ENCODE measurements at regions not wholly inside any gene's neighbourhood (a gene's known extent, or its start where the extent isn't known, plus 50 kb on each side); places are given as distances from the start of the nearest gene placed in this dataset.

- intact Hi-C loops (cut with micrococcal nuclease): no loop called here
- no peak for DNase-seq (ENCODE audit: low read depth, low spot score)
- no peak overlapping the region for H3K27ac ChIP-seq (ENCODE audit: low read depth, low read length)
- H3K36me3 ChIP-seq (ENCODE audit: control insufficient read depth in 1 of 2, insufficient read depth in 2 of 2, low read length in 2 of 2): no peaks in the 10 kb centered on the region
- no peaks in the 10 kb centered on the region for H3K9me2 ChIP-seq (ENCODE audit: insufficient read depth)
- H3K9me3 ChIP-seq (ENCODE audit: control insufficient read depth in 1 of 2, insufficient read depth in 1 of 2, low read depth in 1 of 2, low read length in 2 of 2): no peaks in the 10 kb centered on the region
- no peaks in the 10 kb centered on the region for H4K20me1 ChIP-seq (ENCODE audit: insufficient read depth)
- no peaks in the 10 kb centered on the region for H3K27me3 ChIP-seq (ENCODE audit: insufficient read depth, low read length)
- ATAC-seq: no peak
- ChIA-PET POLR2A (no interaction called here), CTCF (no interaction called here), RAD21 (ENCODE audit: low non-redundant PET in 1 of 2, low total read pairs in 2 of 2, uncharacterized antibody in 2 of 2, unreplicated experiment in 2 of 2) (no interaction called here)
- no peak overlapping the region for H3K4me2 ChIP-seq (ENCODE audit: low read length)
- no peak overlapping the region for H3K9ac ChIP-seq (ENCODE audit: low read length)
- H3K79me2 ChIP-seq (ENCODE audit: insufficient read depth, low read length): no peaks in the 10 kb centered on the region
- TF ChIP-seq EZH2phosphoT487 (IDR thresholded peaks at IDR 0.05; ENCODE audit: borderline replicate concordance): no peak
- TF ChIP-seq TCF7L2 (IDR thresholded peaks at IDR 0.05; ENCODE audit: borderline replicate concordance, extremely low read depth, insufficient read depth, insufficient read length): no peak
- TF ChIP-seq, protein P1, sequence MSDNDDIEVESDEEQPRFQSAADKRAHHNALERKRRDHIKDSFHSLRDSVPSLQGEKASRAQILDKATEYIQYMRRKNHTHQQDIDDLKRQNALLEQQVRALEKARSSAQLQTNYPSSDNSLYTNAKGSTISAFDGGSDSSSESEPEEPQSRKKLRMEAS (IDR thresholded peaks at IDR 0.05): no peak
- TF ChIP-seq RAD21 (IDR thresholded peaks at IDR 0.05; ENCODE audit: low read depth): no peak
- no peak for TF ChIP-seq POLR2A (IDR thresholded peaks at IDR 0.05; ENCODE audit: borderline replicate concordance, extremely low read depth, insufficient read depth, insufficient read length)
- no peak for TF ChIP-seq SRF (IDR thresholded peaks at IDR 0.05; ENCODE audit: low read depth)
- TF ChIP-seq ZBTB33 (IDR thresholded peaks at IDR 0.05; ENCODE audit: extremely low read depth, insufficient replicate concordance, low read length): no peak
- no peak for TF ChIP-seq REST (IDR thresholded peaks at IDR 0.05; ENCODE audit: low read depth)
- TF ChIP-seq ELF1 (IDR thresholded peaks at IDR 0.05; ENCODE audit: borderline replicate concordance, low read depth): no peak
- TF ChIP-seq SIN3A (IDR thresholded peaks at IDR 0.05; ENCODE audit: low read depth): no peak
- no peak for TF ChIP-seq EZH2 (IDR thresholded peaks at IDR 0.05)
- no peak for TF ChIP-seq EGR1 (IDR thresholded peaks at IDR 0.05; ENCODE audit: low read depth)
- TF ChIP-seq YY1 (IDR thresholded peaks at IDR 0.05; ENCODE audit: extremely low read depth, insufficient replicate concordance, low read depth, low read length): no peak
- no peak for TF ChIP-seq JUND (IDR thresholded peaks at IDR 0.05)
- no peak for TF ChIP-seq CBX3 (IDR thresholded peaks at IDR 0.05; ENCODE audit: low read depth)
- no peak for TF ChIP-seq ATF3 (IDR thresholded peaks at IDR 0.05)
- TF ChIP-seq FOSL1 (IDR thresholded peaks at IDR 0.05; ENCODE audit: low read depth): no peak
- no peak for TF ChIP-seq POLR2AphosphoS5 (IDR thresholded peaks at IDR 0.05; ENCODE audit: low read depth, low read length)
- no peak overlapping the region for H3K4me3 ChIP-seq (replicated peaks in 1 of 2; ENCODE audit: low read depth in 1 of 2, low read length in 2 of 2)
- BruUV-seq (replicated peaks): no TSS peak
- no peaks in the 10 kb centered on the region for H3K4me1 ChIP-seq (ENCODE audit: control insufficient read depth in 1 of 2, insufficient read depth in 2 of 2, low read length in 2 of 2)
- H2AFZ ChIP-seq (ENCODE audit: low read depth, low read length, poor library complexity, severe bottlenecking): no peak overlapping the region
Observed at GRCh38 chr2:147388217-147388616, 456.6 kb upstream of the ACVR2A start.
